Panc1 (cell line): ENCODE measurements at regions not wholly inside any gene's neighbourhood (a gene's known extent, or its start where the extent isn't known, plus 50 kb on each side); places are given as distances from the start of the nearest gene placed in this dataset.

Experiments
- ATAC-seq: fragments of 200-7000 bp; cut with Tn5 transposase; 2 replicates; pipeline ENCODE4 v1.9.1; 2020; ENCODE audit warnings: mild to moderate bottlenecking, moderate library complexity
- BruUV-seq: library from RNA; stranded (reverse); fragments of 400-500 nt; replicated peaks from 2 replicates; lab custom pipeline; 2021; lab: Mats Ljungman, UMichigan
- CTCF ChIA-PET: fragments of 300-600 bp; sonication (Branson Sonifier 250); formaldehyde crosslinking; loops from one replicate; lab custom pipeline; 2022; ENCODE audit warnings: antibody characterized with exemption; lab: Charles Lee
- POLR2A ChIA-PET: fragments of 300-600 bp; sonication (Branson Sonifier 250); formaldehyde crosslinking; loops from one replicate; lab custom pipeline; 2022; ENCODE audit warnings: antibody characterized with exemption; lab: Charles Lee
- DNase-seq: peaks from one replicate; pipeline ENCODE4 v3.0.0-alpha.2; 2010; ENCODE audit warnings: low read depth, low spot score
- H3K27ac ChIP-seq: 2 replicates; pipeline ENCODE4 v1.5.1; 2011; ENCODE audit warnings: mild to moderate bottlenecking, low read length, inconsistent platforms
- H3K27me3 ChIP-seq: fragments of 200-500 bp; sonication (Bioruptor generic); 2 replicates; pipeline ENCODE4 v1.6.0; 2014; ENCODE audit warnings: low read length, inconsistent platforms; ENCODE audit not compliant: control insufficient read depth, insufficient read depth
- H3K36me3 ChIP-seq: fragments of 200-500 bp; sonication (Bioruptor generic); 2 replicates; pipeline ENCODE4 v1.5.1; 2014; ENCODE audit warnings: inconsistent platforms, mild to moderate bottlenecking, low read length, moderate library complexity; ENCODE audit not compliant: control insufficient read depth, insufficient read depth
- H3K4me1 ChIP-seq: 2 replicates; pipeline ENCODE4 v1.5.1; 2011; ENCODE audit warnings: inconsistent platforms, mild to moderate bottlenecking, low read length, moderate library complexity; ENCODE audit not compliant: control insufficient read depth, insufficient read depth
- H3K4me3 ChIP-seq, 2 experiments: 2 replicates each; pipeline ENCODE4 v1.5.1; 2011 to 2012; ENCODE audit warnings: low read depth in 2 of 2, low read length in 2 of 2, mild to moderate bottlenecking in 2 of 2, inconsistent platforms in 1 of 2, moderate library complexity in 1 of 2
- H3K9me3 ChIP-seq: fragments of 200-500 bp; sonication (Bioruptor generic); 2 replicates; pipeline ENCODE4 v1.5.1; 2014; ENCODE audit warnings: low read depth, mild to moderate bottlenecking, inconsistent platforms, low read length, moderate library complexity; ENCODE audit not compliant: control insufficient read depth, insufficient read depth
- POLR2AphosphoS5 ChIP-seq: IDR thresholded peaks from 2 replicates; pipeline ENCODE4 v1.6.1; 2012; ENCODE audit warnings: mild to moderate bottlenecking, low read depth, low read length, moderate library complexity
- SIN3A ChIP-seq: IDR thresholded peaks from 2 replicates; pipeline ENCODE4 v1.6.1; 2012; ENCODE audit warnings: low read depth, mild to moderate bottlenecking, low read length, moderate library complexity, borderline replicate concordance; ENCODE audit not compliant: insufficient read depth
- TCF7L2 ChIP-seq: IDR thresholded peaks from 2 replicates; pipeline ENCODE4 v1.6.1; 2011; ENCODE audit warnings: mild to moderate bottlenecking, low read depth, low read length, inconsistent platforms
- in situ Hi-C: cut with HindIII; loops from 2 replicates; pipeline ENCODE4 v1.10.0; 2016; ENCODE audit warnings: low sequenced_read_pairs, low pct_unique_long_range_greater_than_20kb
- intact Hi-C: fragments of 100-400 bp; cut with micrococcal nuclease; formaldehyde crosslinking; loops from one replicate; pipeline ENCODE4 v1.10.0; 2022; ENCODE audit not compliant: unreplicated experiment
- TF ChIP-seq, protein P1 (sequence below), 2 experiments: IDR thresholded peaks; 2 replicates each; pipeline ENCODE4 v1.6.1; 2011 to 2012; ENCODE audit warnings: low read depth in 2 of 2, control low read depth in 1 of 2, low read length in 1 of 2, mild to moderate bottlenecking in 1 of 2, moderate library complexity in 1 of 2; ENCODE audit not compliant: insufficient read depth in 1 of 2
- TF ChIP-seq, protein P2 (sequence below): fragments of 450-650 bp; IDR thresholded peaks from 2 replicates; pipeline ENCODE4 v1.5.1; 2017; ENCODE audit warnings: mild to moderate bottlenecking

DNA sequence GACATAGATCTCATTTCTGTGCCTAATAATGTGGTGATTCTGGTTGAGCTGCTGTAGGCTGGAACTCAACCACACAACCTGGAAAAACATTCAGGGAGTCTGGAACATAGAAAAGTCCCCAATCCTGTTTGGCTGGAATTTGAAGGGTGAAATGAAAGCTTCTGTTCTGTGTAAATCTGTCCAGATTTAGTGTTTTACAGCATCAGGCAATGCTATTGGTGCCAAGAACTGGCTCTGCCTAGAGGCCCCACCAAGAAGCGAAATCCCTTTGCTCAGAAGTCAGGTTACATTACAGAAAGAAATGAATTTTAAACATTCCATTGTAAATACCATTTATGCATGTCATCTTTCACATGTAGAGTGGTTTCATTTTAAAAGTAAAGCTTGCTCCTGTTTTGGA is 56.3 kb downstream of the TMEM174 start:
- in situ Hi-C loops (no loop called here), intact Hi-C loops (no loop called here)
- no peak for TF ChIP-seq TCF7L2
- TF ChIP-seq, protein P1, sequence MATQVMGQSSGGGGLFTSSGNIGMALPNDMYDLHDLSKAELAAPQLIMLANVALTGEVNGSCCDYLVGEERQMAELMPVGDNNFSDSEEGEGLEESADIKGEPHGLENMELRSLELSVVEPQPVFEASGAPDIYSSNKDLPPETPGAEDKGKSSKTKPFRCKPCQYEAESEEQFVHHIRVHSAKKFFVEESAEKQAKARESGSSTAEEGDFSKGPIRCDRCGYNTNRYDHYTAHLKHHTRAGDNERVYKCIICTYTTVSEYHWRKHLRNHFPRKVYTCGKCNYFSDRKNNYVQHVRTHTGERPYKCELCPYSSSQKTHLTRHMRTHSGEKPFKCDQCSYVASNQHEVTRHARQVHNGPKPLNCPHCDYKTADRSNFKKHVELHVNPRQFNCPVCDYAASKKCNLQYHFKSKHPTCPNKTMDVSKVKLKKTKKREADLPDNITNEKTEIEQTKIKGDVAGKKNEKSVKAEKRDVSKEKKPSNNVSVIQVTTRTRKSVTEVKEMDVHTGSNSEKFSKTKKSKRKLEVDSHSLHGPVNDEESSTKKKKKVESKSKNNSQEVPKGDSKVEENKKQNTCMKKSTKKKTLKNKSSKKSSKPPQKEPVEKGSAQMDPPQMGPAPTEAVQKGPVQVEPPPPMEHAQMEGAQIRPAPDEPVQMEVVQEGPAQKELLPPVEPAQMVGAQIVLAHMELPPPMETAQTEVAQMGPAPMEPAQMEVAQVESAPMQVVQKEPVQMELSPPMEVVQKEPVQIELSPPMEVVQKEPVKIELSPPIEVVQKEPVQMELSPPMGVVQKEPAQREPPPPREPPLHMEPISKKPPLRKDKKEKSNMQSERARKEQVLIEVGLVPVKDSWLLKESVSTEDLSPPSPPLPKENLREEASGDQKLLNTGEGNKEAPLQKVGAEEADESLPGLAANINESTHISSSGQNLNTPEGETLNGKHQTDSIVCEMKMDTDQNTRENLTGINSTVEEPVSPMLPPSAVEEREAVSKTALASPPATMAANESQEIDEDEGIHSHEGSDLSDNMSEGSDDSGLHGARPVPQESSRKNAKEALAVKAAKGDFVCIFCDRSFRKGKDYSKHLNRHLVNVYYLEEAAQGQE (IDR thresholded peaks at IDR 0.05; ENCODE audit: insufficient read depth in 1 of 2, low read depth in 2 of 2, low read length in 1 of 2): no peak
- TF ChIP-seq, protein P2, sequence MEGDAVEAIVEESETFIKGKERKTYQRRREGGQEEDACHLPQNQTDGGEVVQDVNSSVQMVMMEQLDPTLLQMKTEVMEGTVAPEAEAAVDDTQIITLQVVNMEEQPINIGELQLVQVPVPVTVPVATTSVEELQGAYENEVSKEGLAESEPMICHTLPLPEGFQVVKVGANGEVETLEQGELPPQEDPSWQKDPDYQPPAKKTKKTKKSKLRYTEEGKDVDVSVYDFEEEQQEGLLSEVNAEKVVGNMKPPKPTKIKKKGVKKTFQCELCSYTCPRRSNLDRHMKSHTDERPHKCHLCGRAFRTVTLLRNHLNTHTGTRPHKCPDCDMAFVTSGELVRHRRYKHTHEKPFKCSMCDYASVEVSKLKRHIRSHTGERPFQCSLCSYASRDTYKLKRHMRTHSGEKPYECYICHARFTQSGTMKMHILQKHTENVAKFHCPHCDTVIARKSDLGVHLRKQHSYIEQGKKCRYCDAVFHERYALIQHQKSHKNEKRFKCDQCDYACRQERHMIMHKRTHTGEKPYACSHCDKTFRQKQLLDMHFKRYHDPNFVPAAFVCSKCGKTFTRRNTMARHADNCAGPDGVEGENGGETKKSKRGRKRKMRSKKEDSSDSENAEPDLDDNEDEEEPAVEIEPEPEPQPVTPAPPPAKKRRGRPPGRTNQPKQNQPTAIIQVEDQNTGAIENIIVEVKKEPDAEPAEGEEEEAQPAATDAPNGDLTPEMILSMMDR: no peak
- TF ChIP-seq SIN3A: no peak
- TF ChIP-seq POLR2AphosphoS5: no peak
- ATAC-seq (no peak), DNase-seq (no peak)
- ChIA-PET CTCF (no interaction called here), POLR2A (interaction anchor here (0.7 kb wide), 1 partner anchor 63 kb away, joined by 3 read pairs; no protein-coding TSS in a partner anchor)
- no peaks in the 10 kb centered on the region for H3K36me3 ChIP-seq
- H3K4me3 ChIP-seq: no peak overlapping the region
- H3K27me3 ChIP-seq: no peaks in the 10 kb centered on the region
- no peaks in the 10 kb centered on the region for H3K4me1 ChIP-seq
- H3K9me3 ChIP-seq: no peaks in the 10 kb centered on the region
- no peak overlapping the region for H3K27ac ChIP-seq
- BruUV-seq: no TSS peak

DNA sequence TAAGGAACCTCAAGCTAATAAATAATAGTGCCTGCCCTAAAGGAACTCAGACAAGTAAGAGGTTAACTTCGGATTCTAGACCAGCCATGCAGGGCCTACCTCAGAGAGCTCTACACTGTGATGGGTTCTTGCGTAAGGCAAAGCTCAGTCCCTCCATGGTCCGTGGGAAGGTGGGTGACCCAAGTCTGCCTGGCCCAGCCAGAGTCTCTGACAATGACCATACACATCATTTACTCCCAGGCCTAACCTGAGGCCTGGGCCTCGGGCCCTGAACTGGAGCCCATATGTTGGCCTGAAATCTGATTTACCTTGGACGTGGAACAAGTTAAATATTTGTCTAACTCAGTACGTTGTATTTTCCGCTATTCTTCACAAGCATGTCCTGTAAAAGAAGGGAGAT is 55.1 kb downstream of the TMEM174 start:
- BruUV-seq: no TSS peak
- in situ Hi-C loops: no loop called here

More for the DNA sequence above, 55.1 kb downstream of the TMEM174 start:
- Histone ChIP-seq H3K27ac (no peak overlapping the region), H3K9me3 (no peaks in the 10 kb centered on the region), H3K4me3 (no peak overlapping the region), H3K27me3 (no peaks in the 10 kb centered on the region), H3K4me1 (no peaks in the 10 kb centered on the region), H3K36me3 (no peaks in the 10 kb centered on the region)
- intact Hi-C loops: no loop called here
- ATAC-seq (no peak), DNase-seq (no peak)
- CTCF ChIA-PET: no interaction called here
- POLR2A ChIA-PET: no interaction called here
- TF ChIP-seq SIN3A (no peak), POLR2AphosphoS5 (no peak), TCF7L2 (no peak)
- TF ChIP-seq, protein P2: no peak
- TF ChIP-seq, protein P1 (IDR thresholded peaks at IDR 0.05; ENCODE audit: insufficient read depth in 1 of 2, low read depth in 2 of 2, low read length in 1 of 2): no peak
